ENCODE measurements at regions not wholly inside any gene's neighbourhood (a gene's known extent, or its start where the extent isn't known, plus 50 kb on each side); places are given as distances from the start of the nearest gene placed in this dataset.

GRCh38 chr11:119810478-119811232 lies 81.7 kb upstream of the NECTIN1 start:
- no peak for DNase-seq (ENCODE audit: low spot score)

GRCh38 chr11:119809346-119809745 lies 80.3 kb upstream of the NECTIN1 start:
- DNase-seq (ENCODE audit: low spot score) = no peak

GRCh38 chr11:119808407-119809185 lies 79.6 kb upstream of the NECTIN1 start:
- no peak for DNase-seq (ENCODE audit: low spot score)

GRCh38 chr11:119807841-119808240 lies 78.8 kb upstream of the NECTIN1 start:
- no peak for DNase-seq (ENCODE audit: low spot score)

GRCh38 chr11:119807402-119807801 lies 78.4 kb upstream of the NECTIN1 start:
- no peak for DNase-seq (ENCODE audit: low spot score)

- no peak for DNase-seq (ENCODE audit: low spot score)
Measured at GRCh38 chr11:119806064-119806915, 77.3 kb upstream of the NECTIN1 start.

- DNase-seq (ENCODE audit: low spot score) = no peak
Measured at GRCh38 chr11:119805663-119806062, 76.7 kb upstream of the NECTIN1 start.

- no peak for DNase-seq (ENCODE audit: low spot score)
Measured at GRCh38 chr11:119804698-119805097, 75.7 kb upstream of the NECTIN1 start.

GRCh38 chr11:119803726-119804294 lies 74.8 kb upstream of the NECTIN1 start:
- DNase-seq (ENCODE audit: low spot score) = no peak

GRCh38 chr11:119803139-119803538 lies 74.1 kb upstream of the NECTIN1 start:
- no peak for DNase-seq (ENCODE audit: low spot score)

GRCh38 chr11:119802670-119803069 lies 73.7 kb upstream of the NECTIN1 start:
- DNase-seq (ENCODE audit: low spot score) = no peak

- DNase-seq (ENCODE audit: low spot score) = no peak
Measured at GRCh38 chr11:119800619-119801018, 71.6 kb upstream of the NECTIN1 start.

GRCh38 chr11:119800171-119800570 lies 71.2 kb upstream of the NECTIN1 start:
- DNase-seq (ENCODE audit: low spot score) = no peak

GRCh38 chr11:119798656-119799055 lies 69.7 kb upstream of the NECTIN1 start:
- DNase-seq (ENCODE audit: low spot score) = no peak

GRCh38 chr11:119797736-119798135 lies 68.7 kb upstream of the NECTIN1 start:
- DNase-seq (ENCODE audit: low spot score) = no peak

GRCh38 chr11:119797123-119797611 lies 68.2 kb upstream of the NECTIN1 start:
- DNase-seq (ENCODE audit: low spot score) = no peak

GRCh38 chr11:119796363-119797060 lies 67.5 kb upstream of the NECTIN1 start:
- no peak for DNase-seq (ENCODE audit: low spot score)

GRCh38 chr11:119795690-119796089 lies 66.7 kb upstream of the NECTIN1 start:
- DNase-seq (ENCODE audit: low spot score) = no peak

- DNase-seq (ENCODE audit: low spot score) = no peak
Measured at GRCh38 chr11:119795231-119795630, 66.2 kb upstream of the NECTIN1 start.

GRCh38 chr11:119794756-119795155 lies 65.8 kb upstream of the NECTIN1 start:
- DNase-seq (ENCODE audit: low spot score) = no peak

GRCh38 chr11:119794141-119794665 lies 65.2 kb upstream of the NECTIN1 start:
- no peak for DNase-seq (ENCODE audit: low spot score)
